Ovary (tissue), 3 donors: ENCODE measurements at regions not wholly inside any gene's neighbourhood (a gene's known extent, or its start where the extent isn't known, plus 50 kb on each side); places are given as distances from the start of the nearest gene placed in this dataset.

Experiments
- POLR2A ChIP-seq: fragments of 450-650 bp; IDR thresholded peaks from one replicate; pipeline ENCODE4 v1.6.1; 2017; ENCODE audit warnings: antibody characterized with exemption, mild to moderate bottlenecking, moderate library complexity
- TF ChIP-seq, protein P1 (sequence below), 3 donors: fragments of 450-650 bp in 2 of 3; fragments of 200-600 bp in 1 of 3; IDR thresholded peaks; one replicate each; pipeline versions ENCODE4 v1.5.1 to v1.8.0; 2016 to 2022; ENCODE audit warnings: antibody characterized with exemption in 3 of 3, mild to moderate bottlenecking in 1 of 3
- donor health status: DM: no; HTN: no; CAD: no.

DNA sequence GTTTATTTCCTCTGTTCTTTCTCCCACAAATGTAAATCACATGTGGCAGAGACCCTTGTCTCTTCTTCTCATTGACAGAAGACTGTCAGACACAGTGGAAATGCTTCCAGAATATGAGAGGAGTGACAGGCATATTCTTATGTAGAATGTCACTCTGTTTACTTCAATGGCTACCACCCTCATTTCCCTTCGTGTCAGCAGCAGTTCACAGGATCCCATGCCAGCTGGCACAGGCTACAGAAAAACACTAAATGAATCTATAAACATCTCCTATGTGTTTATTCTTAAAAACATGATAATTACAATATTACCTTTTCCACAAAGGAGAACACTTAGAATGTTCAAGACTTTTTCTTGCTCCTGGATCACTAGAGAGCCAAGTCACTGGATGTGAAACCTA is 183.8 kb upstream of the CNTN1 start:
- TF ChIP-seq, protein P1, sequence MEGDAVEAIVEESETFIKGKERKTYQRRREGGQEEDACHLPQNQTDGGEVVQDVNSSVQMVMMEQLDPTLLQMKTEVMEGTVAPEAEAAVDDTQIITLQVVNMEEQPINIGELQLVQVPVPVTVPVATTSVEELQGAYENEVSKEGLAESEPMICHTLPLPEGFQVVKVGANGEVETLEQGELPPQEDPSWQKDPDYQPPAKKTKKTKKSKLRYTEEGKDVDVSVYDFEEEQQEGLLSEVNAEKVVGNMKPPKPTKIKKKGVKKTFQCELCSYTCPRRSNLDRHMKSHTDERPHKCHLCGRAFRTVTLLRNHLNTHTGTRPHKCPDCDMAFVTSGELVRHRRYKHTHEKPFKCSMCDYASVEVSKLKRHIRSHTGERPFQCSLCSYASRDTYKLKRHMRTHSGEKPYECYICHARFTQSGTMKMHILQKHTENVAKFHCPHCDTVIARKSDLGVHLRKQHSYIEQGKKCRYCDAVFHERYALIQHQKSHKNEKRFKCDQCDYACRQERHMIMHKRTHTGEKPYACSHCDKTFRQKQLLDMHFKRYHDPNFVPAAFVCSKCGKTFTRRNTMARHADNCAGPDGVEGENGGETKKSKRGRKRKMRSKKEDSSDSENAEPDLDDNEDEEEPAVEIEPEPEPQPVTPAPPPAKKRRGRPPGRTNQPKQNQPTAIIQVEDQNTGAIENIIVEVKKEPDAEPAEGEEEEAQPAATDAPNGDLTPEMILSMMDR (IDR thresholded peaks at IDR 0.05), result no peak
- TF ChIP-seq POLR2A, result no peak
